ENCODE measurements at regions not wholly inside any gene's neighbourhood (a gene's known extent, or its start where the extent isn't known, plus 50 kb on each side); places are given as distances from the start of the nearest gene placed in this dataset.
A peak's percentile ranks its signal among the peaks of the same experiment; 100 is the strongest.

DNA sequence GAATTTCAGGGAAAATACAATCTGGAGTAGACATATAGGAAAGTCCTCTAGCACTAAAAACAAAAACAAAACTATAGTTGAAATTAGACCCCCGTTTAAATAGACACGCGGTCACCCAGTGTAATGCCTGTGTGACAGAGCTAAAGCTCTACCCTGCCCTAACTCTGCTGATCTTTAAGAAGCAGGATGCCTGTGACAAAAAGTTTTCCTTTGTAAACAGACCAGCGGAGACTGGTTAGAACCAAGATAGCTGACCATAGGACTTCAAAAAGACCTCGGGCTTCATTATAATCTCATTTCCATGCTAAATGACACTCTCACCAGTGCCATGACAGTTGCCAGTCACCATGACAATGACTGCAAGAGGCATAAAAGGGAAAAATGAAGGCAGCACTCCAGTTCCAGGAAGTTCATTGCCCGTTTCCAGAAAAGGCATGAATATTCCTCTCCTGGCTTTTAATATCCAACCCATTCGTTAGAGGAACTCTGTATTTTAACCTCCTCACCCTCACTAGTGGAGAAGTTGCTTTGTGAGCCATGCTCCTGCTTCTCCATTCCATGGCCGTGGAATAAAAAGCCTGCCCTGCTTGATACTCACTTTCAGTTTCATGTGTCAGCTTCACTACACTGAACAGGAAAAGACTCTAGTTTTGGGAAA is 157.2 kb upstream of the COPS8 start:
- FAIRE-seq: no peak

More for the DNA sequence above, 157.2 kb upstream of the COPS8 start:
- Histone ChIP-seq H3K18ac (ENCODE audit: extremely low read depth, low read length) (no peak overlapping the region), H3K79me2 (ENCODE audit: control insufficient read depth in 1 of 2, insufficient read depth in 2 of 2, low read length in 2 of 2) (no peaks in the 10 kb centered on the region), H3K23ac (ENCODE audit: insufficient read length) (no peak overlapping the region), H2AFZ (ENCODE audit: low read length) (0 out of 2 replicates have a peak overlapping the region, but pooled peaks have one; percentile 16), H2BK120ac (replicated peaks; ENCODE audit: low read depth, low read length) (no peak overlapping the region), H4K91ac (replicated peaks; ENCODE audit: insufficient read length, low read length) (no peak overlapping the region), H3K4me1 (replicated peaks in 1 of 4; ENCODE audit: control insufficient read depth in 3 of 4, insufficient read depth in 4 of 4, low read length in 3 of 4) (no peaks in the 10 kb centered on the region), H3K4ac (replicated peaks; ENCODE audit: insufficient read length, low read depth, low read length) (no peak overlapping the region), H2BK5ac (ENCODE audit: low read depth, low read length) (no peak overlapping the region), H2BK15ac (ENCODE audit: low read length) (no peak overlapping the region), H3K27ac (ENCODE audit: low read depth, low read length) (no peak overlapping the region), H3K56ac (replicated peaks; ENCODE audit: insufficient read length, low read depth, low read length) (no peak overlapping the region), H3K27me3 (replicated peaks in 1 of 4; ENCODE audit: control insufficient read depth in 3 of 4, extremely low read depth in 1 of 4, insufficient read depth in 3 of 4, low read length in 3 of 4) (no peaks in the 10 kb centered on the region), H4K5ac (ENCODE audit: insufficient read length, low read depth, low read length) (no peak overlapping the region), H3K79me1 (ENCODE audit: low read depth, low read length) (no peaks in the 10 kb centered on the region), H2BK12ac (ENCODE audit: low read depth, low read length) (no peak overlapping the region), H3K36me3 (ENCODE audit: control insufficient read depth in 2 of 4, insufficient read depth in 4 of 4, low read length in 3 of 4) (no peaks in the 10 kb centered on the region), H4K8ac (ENCODE audit: extremely low read depth, insufficient read depth, low read length) (no peak overlapping the region), H4K20me1 (replicated peaks in 1 of 2; ENCODE audit: control insufficient read depth in 1 of 2, insufficient read depth in 2 of 2, low read length in 2 of 2) (no peaks in the 10 kb centered on the region), H3K9me3 (ENCODE audit: insufficient read depth in 2 of 2, low read depth in 1 of 2, low read length in 1 of 2) (no peaks in the 10 kb centered on the region), H3K4me3 (ENCODE audit: extremely low read depth in 1 of 4, insufficient read depth in 2 of 4, low read depth in 3 of 4, low read length in 4 of 4) (no peak overlapping the region), H3K14ac (ENCODE audit: insufficient read length) (no peak overlapping the region), H3K4me2 (ENCODE audit: insufficient read depth in 1 of 2, low read depth in 2 of 2, low read length in 2 of 2) (no peak overlapping the region), H2AK5ac (ENCODE audit: low read depth, low read length) (no peak overlapping the region), H2BK20ac (ENCODE audit: low read length) (no peak overlapping the region), H3K9ac (replicated peaks in 1 of 4; ENCODE audit: extremely low read depth in 1 of 4, low read depth in 3 of 4, low read length in 3 of 4) (no peak overlapping the region), H3K23me2 (ENCODE audit: low read depth, low read length) (no peaks in the 10 kb centered on the region)
- TF ChIP-seq SIX5 (IDR thresholded peaks at IDR 0.05; ENCODE audit: low read depth, low read length) (no peak), TAF1 (IDR thresholded peaks at IDR 0.05; ENCODE audit: low read depth, low read length) (no peak), RXRA (IDR thresholded peaks at IDR 0.05; ENCODE audit: insufficient read depth, low read depth, low read length) (no peak), POLR2A (IDR thresholded peaks at IDR 0.05; ENCODE audit: control extremely low read depth in 1 of 2, low read depth in 2 of 2, low read length in 2 of 2) (no peak), PHF8 (conservative IDR thresholded peaks at IDR 0.05; ENCODE audit: low read depth, low read length) (no peak), RBBP5 (IDR thresholded peaks at IDR 0.05; ENCODE audit: borderline replicate concordance, low read depth, low read length) (no peak), ATF2 (IDR thresholded peaks at IDR 0.05; ENCODE audit: low read length) (no peak)
- DNase-seq (ENCODE audit: low read depth in 1 of 2, low spot score in 2 of 2): no peak
- 78% methylated on average over 8 of the region's 8 CpGs; no CpG with 5 or more reads in 1 of the 2 experiments for WGBS, 2 experiments (ENCODE audit: extremely low coverage in 1 of 2, insufficient coverage in 1 of 2, insufficient read length in 1 of 2, insufficient replicate concordance in 2 of 2, low coverage in 1 of 2, low lambda C conversion rate in 2 of 2, missing lambda C conversion rate in 1 of 2)
- POLR2A ChIA-PET (ENCODE audit: partially characterized antibody): no interaction called here
- CTCF ChIA-PET (ENCODE audit: partially characterized antibody): interaction anchor here (1.5 kb wide), 1 partner anchor 10 kb away, joined by 3 read pairs; no protein-coding TSS in a partner anchor

Measured in H1 (cell line).